GM18858 (cell line): ENCODE measurements at regions not wholly inside any gene's neighbourhood (a gene's known extent, or its start where the extent isn't known, plus 50 kb on each side); places are given as distances from the start of the nearest gene placed in this dataset.

Experiments
- ATAC-seq: cut with Tn5 transposase; IDR thresholded peaks from one replicate; pipeline ENCODE4 v1.9.1; 2021; ENCODE audit not compliant: unreplicated experiment

DNA sequence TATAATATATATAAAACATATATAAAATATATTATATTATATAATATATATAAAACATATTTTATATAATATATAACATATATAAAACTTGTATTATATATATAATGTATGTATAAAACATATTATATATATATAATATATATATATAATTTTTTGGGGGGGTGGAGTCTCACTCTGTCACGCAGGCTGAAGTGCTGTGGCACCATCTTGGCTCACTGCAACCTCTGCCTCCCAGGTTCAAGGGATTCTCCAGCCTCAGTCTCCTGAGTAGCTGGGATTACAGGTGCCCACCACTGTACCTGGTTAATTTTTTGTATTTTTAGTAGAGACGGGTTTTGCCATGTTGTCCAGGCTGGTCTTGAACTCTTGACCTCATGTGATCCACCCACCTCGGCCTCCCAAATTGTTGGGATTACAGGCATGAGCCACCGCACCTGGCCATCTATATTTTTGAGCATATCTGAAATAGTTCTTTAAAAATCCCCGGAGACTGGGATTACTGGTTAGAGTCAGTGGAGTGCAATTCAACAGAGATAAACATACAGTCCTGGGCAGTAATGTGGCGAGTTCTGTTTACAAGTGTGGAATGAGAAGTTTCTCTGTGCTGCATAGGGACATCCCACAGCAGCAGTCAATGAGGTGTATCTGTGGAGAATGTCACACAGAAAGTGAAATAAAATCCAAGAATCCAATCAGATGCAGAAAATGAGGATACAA is 208.4 kb downstream of the MYCN start:
- ATAC-seq: no peak

DNA sequence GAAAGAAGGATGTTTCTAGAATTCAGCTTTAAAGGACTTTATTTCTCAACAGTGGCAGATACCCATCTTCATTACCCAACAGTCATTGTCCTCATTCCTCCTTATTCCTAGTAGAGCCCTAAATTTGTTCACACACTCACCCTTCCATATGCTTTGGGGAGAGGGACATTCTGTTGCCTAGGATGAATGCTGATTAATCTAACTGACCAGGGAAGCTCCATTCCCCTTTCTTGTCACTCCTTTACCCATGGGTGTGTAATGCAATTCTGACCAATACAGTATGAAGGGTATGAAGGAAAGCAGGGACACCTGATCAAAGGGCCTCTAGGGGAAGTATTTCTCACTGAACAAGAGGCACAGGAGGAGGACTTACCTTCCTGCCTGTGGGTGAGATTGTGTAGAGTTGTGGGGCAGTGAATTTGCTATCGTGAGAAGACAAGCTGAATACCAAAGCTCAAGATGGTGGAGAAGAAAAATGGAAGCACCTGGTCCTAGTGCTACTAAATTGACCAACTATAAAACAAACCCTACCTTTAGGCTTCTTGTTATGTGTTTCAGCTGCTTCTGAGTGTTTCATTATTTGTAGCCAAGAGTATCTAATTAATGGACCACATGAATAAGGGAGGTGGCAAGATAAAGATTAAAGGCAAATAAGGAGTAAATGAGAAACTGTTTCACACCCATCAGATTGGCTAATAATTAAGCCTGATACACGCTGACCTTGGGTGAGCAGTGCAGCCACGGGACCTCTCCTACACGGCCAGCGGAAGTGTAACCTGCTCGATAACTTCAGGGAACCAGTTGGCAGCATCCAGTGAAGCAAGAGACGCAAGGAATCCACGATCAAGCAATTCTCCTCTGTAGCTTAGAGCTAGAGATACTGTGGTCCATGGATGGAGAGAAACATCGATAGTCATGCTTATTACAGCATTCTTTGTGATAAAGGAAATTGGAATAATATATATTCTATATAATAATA is 202.3 kb downstream of the MYCN start:
- ATAC-seq: no peak

DNA sequence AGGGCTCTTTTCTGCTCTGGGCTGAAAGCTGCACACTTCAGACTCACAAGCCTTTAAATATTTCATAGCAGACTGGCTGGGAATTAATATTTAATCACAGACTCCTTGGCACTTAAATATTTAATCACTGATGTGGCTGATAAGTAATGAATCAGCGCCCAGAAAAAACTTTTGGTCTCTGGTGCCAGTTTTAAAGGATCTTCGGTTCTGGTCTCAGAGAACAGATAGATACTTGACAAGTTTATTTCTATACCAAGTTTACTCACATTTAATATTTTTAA is 201.2 kb downstream of the MYCN start:
- no peak for ATAC-seq

DNA sequence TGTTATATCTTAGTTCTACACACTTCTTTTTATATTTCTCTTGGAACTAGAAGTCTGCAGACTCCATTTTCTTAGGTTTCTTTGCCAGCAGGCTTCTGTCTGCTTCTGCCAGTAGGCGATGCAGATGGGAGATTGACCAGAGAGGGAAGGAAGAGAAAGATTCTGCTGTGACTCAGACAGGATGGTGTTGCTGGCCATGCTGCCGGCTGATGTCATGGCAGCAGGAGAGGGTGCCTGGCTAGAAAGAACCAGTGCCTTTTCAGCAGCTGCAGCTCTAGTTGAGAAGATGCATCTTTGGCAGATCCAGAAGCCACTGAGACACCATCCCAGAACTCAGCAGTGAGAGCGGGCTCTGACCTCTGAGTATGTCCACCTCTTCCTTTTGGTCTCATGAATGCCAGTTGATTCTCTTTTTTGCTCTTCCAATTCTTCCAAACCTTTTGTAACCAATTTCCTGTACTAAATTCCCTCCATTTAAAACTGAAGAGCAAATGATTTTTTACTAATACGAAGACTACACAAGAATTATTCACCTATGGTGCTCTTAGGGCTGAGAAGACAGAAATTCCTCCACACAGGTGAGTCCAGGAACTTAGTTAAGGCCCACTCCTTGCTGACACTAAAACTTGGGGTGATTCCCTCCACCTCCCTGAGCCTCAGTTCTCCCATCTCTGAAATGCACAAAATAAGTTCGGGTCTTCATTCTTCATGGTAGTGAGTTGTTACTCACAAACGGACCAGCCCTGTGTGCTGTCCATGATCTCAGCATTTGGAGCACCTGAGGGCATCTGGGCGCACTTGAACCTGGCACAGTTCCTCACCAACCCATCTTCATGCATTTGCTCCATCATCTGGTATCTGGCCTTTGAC is 200.7 kb downstream of the MYCN start:
- ATAC-seq: no peak

DNA sequence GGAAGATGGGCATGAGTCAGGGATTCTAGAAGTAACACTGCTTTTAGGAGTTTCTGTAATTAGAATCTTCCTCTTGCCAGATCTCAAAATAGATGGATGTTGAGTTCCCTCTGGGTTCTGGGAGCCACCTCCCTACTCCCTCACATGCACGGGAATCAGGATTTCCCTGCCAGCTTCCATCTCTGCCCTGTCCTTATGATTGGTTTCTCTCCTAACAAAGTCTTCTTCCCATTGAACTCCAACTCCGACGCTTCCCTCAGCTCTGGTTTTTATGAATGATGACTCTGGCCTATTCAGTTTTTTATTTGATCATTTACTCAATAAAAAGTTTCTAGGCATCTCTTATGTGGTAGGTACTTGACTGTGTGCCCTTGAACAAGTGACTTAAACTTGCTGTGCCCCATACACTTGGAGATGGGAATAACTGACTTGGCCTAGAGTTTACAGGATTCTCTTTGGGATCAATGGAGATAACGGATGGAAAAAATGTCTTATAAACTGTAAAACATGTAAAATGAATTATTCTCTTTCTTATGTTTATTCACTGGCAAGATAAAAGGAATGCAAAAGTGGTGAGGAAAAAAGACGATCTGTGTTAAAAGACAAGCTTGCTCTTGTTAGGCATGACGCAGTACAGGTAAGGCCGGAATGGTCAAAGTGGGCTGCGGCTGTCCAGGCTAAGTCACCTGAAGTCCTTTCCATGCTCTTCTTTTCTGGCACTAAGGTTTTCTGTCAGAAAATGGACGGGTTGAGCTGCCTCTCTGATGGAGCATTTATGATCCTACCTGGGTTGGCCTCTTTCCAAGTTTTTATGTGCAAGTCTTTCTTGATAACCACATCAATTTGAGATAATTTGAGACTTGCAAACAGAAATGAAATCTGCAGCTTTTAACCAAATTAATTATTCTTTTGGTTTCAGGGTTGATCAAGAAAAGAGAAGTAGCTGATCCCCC is 199.6 kb downstream of the MYCN start:
- ATAC-seq: no peak

DNA sequence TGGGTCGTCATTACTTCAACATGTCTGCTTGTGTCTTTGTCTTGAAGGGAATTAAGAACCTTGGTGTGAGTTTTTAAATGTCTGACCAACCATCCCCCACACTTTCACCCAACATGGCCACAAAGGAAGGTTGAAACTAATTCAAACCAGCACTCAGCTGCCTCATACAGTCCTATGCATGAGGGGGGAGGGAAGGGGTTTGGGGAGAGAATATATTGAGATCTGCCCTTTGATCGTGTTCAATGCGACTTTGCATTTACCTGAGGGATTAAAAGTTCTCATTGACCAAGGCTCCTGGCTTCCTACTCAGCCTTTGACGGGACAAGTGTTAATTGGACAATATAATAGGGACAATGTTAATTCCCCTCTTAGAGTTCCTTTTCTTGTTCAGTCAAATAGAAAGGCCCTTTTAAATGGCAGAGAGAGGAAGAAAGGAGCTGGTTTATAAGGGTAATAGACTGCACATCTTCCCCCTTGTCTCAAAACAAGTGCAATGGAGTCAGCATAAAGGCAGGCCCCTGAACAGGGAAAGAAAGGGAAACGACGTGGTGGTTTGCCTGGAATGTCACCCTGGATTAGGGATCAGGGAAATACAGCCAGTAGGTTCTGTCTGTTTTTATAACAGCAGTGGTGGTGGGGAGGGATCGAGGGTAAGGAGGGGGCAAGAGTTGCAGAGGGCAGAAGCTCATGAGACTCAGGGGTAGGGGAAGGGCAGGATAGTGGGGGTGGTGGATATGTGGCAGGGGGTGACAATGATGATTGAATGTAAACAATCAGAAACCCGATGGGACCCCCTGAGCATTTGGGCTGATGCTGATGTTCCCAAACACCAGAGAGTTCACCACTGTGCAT is 198.7 kb downstream of the MYCN start:
- ATAC-seq: no peak

DNA sequence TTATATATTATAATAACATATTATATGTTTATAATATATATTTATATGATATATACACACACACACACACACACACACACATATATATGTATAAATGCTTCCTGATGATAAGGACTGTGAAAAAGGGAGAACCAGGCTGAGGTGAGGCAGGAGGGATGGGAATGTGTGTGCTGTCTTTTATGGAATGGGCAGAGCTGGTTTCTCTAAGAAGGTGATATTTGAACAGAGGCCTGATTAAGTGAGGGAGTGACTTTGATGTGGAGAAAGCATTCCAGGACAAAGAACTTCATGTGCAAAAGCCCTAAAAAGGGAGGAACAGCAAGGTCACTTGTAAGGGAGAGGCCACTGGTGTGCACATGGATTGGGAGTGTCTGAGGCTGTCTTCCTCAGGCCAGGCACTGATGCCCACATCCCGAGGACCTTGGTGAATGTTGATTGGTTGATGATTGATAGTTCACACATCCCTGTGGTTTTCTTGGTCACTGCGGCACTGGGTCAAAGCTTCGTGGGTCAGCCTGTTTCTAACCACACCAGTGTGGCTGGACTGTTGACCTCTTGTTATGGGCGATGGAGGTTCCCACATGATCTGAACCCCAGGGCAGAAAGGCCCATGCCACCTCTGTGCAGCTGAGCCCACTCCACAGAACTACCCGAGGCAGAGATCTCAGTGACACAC is 196.9 kb downstream of the MYCN start:
- ATAC-seq: no peak

DNA sequence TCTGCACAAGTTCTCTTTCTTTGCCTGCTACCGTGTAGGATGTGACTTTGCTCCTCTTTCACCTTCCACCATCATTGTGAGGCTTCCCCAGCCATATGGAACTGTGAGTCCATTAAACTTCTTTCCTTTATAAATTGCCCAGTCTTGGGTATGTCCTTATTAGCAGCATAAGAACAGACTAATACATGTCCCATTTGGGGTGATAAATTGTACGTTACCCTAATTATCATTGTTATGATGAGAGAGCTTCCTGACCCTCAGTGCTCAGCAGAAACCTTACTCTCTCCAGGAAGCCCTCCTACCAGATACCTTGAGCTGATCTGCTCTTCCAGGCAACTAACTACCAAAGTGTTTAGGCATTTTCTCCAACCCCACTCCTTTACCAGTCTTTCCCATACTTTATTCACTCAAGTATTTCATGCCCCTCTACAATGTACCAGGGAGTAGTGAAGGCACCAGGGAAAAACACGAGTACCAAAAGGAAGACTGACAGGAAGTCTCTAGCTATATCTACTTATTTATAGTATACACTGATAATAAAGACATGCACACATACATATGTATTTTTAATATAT is 196.2 kb downstream of the MYCN start:
- ATAC-seq: no peak

DNA sequence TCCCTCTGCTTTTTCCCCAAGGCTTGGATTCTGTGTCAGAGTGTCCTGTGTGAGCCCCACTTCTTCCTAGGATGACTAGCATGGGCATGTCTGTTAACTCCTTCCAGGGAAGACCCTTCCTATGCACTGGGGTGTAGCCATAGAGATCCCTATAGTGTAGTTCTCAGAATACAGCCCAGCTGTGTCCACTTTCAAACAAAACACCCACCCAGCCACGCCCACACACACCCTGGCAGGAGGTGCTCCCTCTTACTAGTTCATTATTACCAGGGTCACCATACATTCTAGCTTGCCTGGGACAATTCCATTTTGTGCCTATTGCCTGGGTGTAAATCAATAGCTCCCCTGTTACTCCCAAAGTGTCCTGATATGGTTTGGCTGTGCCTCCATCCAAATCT is 195.6 kb downstream of the MYCN start:
- ATAC-seq: no peak

DNA sequence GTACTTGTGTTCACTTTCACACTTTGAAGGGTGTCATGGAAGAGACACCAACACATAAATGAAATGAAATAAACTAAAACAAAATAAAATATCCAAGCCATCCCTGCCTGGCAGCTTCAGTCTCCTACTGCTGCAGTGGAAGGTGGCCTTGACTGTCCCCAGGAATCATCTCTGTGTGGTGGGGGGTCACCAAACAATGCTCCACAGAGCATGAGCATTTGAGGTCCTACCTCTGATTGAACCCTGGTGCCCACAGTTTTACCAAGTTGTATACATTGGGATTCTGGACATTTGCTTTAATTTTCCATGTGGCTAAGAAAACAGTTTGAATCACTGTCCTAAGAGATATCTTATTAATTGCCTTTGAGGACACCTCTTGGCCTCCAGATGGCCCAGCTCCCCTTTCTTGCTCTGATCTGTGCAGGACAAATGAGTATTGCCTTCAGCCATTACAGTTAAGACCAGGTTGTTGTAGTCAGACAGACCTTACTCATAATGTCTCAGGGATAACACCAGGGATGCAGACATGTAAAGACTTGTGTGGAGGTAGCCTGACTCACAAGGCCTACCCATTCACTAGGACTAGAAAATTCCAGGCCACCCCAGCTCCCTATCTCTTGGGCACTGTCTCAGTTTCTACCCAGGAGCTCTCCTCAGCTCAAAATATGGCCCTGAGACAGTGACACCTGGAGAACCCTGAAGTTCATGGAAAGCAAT is 195.0 kb downstream of the MYCN start:
- no peak for ATAC-seq

DNA sequence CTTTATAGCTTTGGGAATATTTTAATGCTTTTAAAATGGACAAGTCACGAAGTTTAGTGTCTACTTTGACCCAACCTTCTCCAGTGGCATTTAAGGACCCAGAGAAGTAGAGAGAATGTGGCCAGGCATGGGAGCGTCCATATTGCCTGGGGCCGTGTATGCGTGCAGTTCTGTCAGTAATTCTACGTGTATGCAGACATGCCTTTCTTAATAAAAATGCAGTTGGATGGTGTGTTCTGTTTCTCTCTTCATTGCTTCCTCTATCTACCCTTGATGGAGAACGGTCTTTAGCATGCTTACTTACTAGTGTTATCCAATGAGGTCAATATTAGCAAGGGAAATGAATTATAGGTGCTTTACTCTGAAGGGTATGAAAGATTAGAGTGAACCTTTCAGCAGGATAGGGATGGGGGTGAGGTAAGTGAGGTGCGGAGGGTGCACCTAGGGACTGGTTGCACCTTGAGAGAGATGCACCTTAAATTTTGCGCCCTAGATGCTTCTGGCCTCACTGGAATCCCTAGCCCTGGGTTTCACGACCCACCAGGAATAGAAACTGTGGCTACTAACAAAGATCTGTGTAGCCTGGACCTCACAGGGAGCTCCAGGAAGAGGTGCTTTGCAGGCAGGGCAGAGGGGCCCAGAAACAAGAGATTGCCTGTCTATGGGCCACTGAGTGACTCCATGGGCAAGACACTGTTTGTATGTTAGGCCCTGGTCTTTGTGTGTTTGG is 194.3 kb downstream of the MYCN start:
- no peak for ATAC-seq

DNA sequence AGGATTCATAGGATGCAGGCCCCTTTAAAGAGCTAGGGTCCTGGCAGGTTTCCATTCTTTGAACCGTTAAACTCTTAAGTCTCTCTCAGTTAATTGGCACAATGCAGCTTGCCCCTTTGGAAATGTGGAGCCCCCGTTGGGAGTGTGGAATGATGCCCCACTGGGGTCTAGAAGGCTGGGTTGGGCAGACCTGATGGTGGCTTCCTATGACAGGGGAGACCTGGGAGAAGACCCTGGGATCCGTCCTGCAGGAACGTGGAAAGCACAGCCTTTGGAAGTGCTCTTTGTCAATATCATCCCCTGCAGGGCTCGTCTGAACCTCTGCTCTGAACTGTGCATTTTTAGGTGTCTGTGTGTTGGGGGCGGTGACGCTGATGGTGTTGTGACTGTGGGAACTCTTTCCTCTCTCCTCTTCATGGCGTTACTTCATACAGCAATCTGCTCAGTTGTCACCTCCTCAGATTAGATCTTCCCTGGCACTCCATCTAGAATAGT is 190.6 kb downstream of the MYCN start:
- ATAC-seq: no peak

DNA sequence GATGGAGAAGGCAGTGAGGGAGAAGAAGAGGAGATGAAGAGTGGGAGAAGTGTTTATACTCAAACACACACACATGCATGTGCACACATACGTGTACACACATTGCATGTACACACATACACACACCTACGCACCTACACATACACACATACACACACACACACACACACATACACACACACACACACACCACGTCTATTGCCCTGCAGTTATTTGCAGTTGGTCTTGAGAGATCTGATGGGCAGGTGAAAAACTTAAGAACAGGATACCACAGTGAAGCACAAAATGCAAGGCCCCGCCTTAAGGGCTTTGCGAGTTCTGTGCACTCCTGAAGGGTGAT is 190.2 kb downstream of the MYCN start:
- ATAC-seq: no peak

DNA sequence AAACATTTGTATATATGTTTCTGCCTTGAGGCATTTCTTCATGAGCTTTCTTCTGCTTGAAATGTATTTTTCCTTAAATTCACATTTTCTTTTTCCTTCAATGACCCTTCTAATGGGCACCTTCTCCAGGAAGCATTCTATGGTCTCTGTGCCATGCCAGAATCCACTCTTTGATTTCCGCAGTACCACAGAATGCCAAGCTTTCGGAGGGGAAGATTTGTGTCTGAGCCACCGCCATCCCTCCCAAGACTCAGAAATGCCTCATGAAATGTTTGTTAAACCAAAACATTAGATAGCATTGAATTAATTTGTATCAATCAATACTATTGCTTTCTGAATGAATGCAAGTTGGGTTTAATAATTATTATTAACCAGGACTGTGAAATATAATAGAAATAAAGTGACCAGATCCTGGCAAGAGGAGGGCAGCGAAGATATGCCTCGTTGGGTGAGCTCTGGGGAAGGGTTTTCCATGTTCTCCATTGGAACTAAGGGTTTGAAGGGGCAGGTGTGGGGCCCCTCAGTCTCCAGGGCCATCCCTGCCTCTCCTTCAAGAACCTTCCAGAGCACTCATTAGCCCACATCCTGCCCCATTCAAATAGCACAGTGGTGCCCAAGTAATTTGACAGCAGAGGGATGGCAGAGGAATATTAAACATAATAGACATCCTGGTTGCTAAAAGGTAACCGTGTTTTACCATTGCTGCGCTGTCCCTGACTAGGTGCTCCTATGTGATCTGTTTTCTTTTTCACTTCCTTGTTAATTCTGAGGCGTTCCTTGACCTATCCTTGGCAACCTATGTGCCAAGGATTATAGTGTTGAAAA is 189.6 kb downstream of the MYCN start:
- ATAC-seq: no peak

DNA sequence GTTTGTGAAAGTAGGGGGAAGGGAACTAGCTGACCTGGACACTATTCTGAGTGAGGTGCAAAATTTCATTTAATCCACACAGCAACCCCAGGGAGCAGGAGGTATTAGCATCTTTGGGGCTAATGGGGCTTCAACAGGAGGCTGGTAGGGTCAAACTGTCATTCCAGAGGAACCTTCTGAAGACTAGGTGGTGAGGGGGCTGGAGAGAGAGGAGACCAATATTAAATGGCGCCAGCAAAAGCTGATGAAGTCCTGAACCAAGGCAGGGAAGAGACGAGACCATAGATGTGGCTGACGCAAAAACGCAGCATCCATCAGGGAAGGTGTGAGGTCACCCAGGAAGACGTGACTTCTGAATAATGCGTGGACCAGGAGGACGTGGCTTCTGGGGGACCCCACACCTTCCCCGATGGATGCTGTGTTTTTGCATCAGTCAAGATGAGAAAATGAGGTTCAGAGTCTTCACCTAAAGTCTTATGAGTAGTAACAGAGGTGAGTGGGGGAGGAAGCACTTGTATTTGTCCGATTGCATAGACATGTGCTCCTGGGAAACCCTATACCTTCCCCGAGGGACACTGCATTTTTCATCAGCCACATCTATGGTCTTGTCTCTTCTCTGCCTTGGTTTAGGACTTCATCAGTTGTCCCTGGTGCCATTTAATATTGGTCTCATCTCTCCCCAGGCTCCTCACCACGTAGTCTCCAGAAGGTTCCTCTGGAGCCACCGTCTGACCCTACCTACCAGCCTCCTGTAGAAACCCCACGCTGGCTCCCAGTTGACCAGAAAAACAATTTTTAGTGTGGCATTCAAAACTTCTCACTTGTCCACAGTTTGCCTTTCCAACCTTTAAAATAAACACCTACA is 188.6 kb downstream of the MYCN start:
- no peak for ATAC-seq
